GM23248 (cell line): ENCODE measurements at regions not wholly inside any gene's neighbourhood (a gene's known extent, or its start where the extent isn't known, plus 50 kb on each side); places are given as distances from the start of the nearest gene placed in this dataset.

Experiments used
- DNase-seq: peaks from one replicate; pipeline ENCODE4 v3.0.0-alpha.2; 2015
- H2AFZ ChIP-seq: fragments of 200-600 bp; sonication (generic); 2 replicates; pipeline ENCODE4 v1.6.1; 2016; ENCODE audit warnings: antibody characterized with exemption
- H3F3A ChIP-seq: fragments of 200-600 bp; sonication (generic); 2 replicates; pipeline ENCODE4 v1.6.1; 2016; ENCODE audit warnings: mild to moderate bottlenecking, antibody characterized with exemption, mixed run types; ENCODE audit not compliant: insufficient read depth
- H3K27ac ChIP-seq: fragments of 200-600 bp; sonication (generic); 2 replicates; pipeline ENCODE4 v1.5.1; 2016; ENCODE audit warnings: mild to moderate bottlenecking
- H3K27me3 ChIP-seq: fragments of 200-600 bp; sonication (generic); replicated peaks from 2 replicates; pipeline ENCODE4 v1.6.1; 2016; ENCODE audit warnings: mild to moderate bottlenecking; ENCODE audit not compliant: insufficient read depth
- H3K36me3 ChIP-seq: fragments of 200-600 bp; sonication (generic); 2 replicates; pipeline ENCODE4 v1.6.1; 2016; ENCODE audit warnings: low read depth, mild to moderate bottlenecking
- H3K4me1 ChIP-seq: fragments of 200-600 bp; sonication (generic); 2 replicates; pipeline ENCODE4 v1.6.1; 2016; ENCODE audit warnings: mild to moderate bottlenecking; ENCODE audit not compliant: insufficient read depth
- H3K4me2 ChIP-seq: fragments of 200-600 bp; sonication (generic); one replicate; pipeline ENCODE4 v1.6.1; 2016; ENCODE audit warnings: mild to moderate bottlenecking; ENCODE audit not compliant: unreplicated experiment
- H3K4me3 ChIP-seq: fragments of 200-600 bp; sonication (generic); 2 replicates; pipeline ENCODE4 v1.5.1; 2016; ENCODE audit warnings: mild to moderate bottlenecking
- H3K79me2 ChIP-seq: fragments of 200-600 bp; sonication (generic); 2 replicates; pipeline ENCODE4 v1.6.1; 2016; ENCODE audit warnings: mild to moderate bottlenecking; ENCODE audit not compliant: insufficient read depth
- H3K9ac ChIP-seq: fragments of 200-600 bp; sonication (generic); 2 replicates; pipeline ENCODE4 v1.6.1; 2016; ENCODE audit warnings: mild to moderate bottlenecking
- H3K9me2 ChIP-seq: fragments of 200-600 bp; sonication (generic); 2 replicates; pipeline ENCODE4 v1.6.1; 2016; ENCODE audit warnings: mixed run types, mild to moderate bottlenecking, moderate library complexity; ENCODE audit not compliant: insufficient read depth
- H3K9me3 ChIP-seq: fragments of 200-600 bp; sonication (generic); one replicate; pipeline ENCODE4 v1.6.1; 2017; ENCODE audit warnings: low read depth
- H4K20me1 ChIP-seq: fragments of 200-600 bp; sonication (generic); 2 replicates; pipeline ENCODE4 v1.6.0; 2016; ENCODE audit not compliant: insufficient read depth
- EZH2 ChIP-seq: fragments of 200-600 bp; sonication (generic); IDR thresholded peaks from 2 replicates; pipeline ENCODE4 v1.6.1; 2018; ENCODE audit warnings: antibody characterized with exemption, mild to moderate bottlenecking; ENCODE audit not compliant: insufficient read depth, poor library complexity, severe bottlenecking
- EZH2phosphoT487 ChIP-seq: fragments of 200-600 bp; sonication (generic); IDR thresholded peaks from 2 replicates; pipeline ENCODE4 v1.6.1; 2018; ENCODE audit warnings: antibody characterized with exemption, moderate library complexity, mild to moderate bottlenecking, low read depth; ENCODE audit not compliant: insufficient read depth
- WGBS, 2 experiments: methylation state at CpG; one replicate each; pipeline ENCODE4 v1.1.6; 2015 to 2017; ENCODE audit warnings: low lambda C conversion rate in 2 of 2, low coverage in 1 of 2; ENCODE audit errors: missing lambda C conversion rate in 2 of 2; 5-methylcytosine and 5-hydroxymethylcytosine counted together
- in situ Hi-C: fragments of 300-500 bp; cut with MboI; formaldehyde crosslinking; loops from 2 replicates; pipeline ENCODE4 v1.15.0; 2020

DNA sequence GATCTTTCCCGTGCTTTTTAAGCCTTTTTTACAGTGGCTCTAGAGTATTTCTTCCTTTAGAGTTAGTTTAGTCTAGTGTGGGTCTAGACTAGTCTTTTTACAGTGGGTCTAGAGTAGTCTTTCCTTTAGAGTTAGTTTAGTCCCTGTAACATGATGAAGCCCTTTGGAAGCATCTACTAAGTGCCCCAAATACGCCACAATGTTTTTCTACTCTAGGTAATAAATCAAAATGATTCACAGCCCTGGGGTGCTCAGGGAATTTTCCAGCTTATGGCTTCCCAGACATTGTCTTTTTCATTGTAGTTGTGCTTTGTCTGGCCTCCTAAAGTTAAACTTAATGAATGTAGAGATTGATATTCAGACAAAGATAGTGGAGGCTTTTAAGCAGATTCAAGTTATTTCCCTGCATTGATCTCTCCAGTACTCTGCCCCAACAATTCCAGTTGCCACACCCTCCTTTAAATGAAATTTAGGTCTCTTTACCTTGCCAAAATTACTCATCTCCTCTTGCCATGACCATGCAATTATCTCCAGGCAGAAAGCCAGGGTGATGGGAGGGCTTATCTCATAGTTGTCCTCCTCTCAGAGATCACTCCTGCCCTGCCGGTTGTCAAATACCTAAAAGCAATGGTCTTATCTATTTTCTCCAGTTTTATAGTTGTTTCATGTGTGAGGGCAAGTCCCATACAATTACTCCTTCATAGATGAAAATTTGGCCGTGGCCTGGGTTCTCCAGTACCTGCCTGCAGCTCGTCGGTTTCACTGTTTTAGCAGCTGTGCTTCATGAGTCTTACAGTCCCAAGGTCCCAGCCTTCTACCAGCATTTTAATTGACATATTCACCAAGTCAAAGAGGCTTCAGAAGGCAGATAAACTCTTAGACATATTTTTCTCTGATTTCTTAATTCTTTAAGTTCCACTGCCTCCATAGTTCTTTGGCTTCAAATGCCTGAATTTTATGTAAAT, 794.0 kb upstream of the COX7C start:
- in situ Hi-C loops, result no loop called here
- DNase-seq, result no peak
- WGBS, 2 experiments, result 6 to 16% methylated on average over 6 of the region's 6 CpGs
- Histone ChIP-seq H4K20me1 (no peaks in the 10 kb centered on the region), H3K4me3 (no peak overlapping the region), H3K36me3 (no peaks in the 10 kb centered on the region), H3K4me2 (no peak overlapping the region), H3K79me2 (no peaks in the 10 kb centered on the region), H3K27ac (no peak overlapping the region), H3K9ac (no peak overlapping the region), H2AFZ (no peak overlapping the region), H3K9me2 (no peaks in the 10 kb centered on the region), H3F3A (no peaks in the 10 kb centered on the region), H3K27me3 (no peaks in the 10 kb centered on the region), H3K4me1 (no peaks in the 10 kb centered on the region), H3K9me3 (no peaks in the 10 kb centered on the region)
- TF ChIP-seq EZH2 (no peak), EZH2phosphoT487 (no peak)

DNA sequence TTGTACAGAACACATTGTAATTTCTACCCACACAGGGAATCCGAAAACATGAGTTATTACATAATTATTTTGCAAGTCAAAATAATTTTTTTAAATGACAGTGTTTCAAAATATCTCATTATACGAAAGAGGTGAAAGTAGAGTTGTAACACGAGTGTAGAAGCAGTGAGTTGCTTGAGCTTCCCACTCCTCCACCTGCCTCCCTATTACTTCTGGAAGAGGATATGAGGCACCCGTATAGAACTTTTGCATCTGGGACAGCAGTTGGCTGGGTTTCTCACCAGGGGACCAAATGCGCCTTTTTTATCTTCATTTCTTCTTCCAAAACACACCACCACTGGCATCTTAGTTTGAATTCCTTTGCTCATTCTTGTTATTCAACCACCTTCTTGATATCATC, 779.0 kb upstream of the COX7C start:
- 21 to 24% methylated on average over 5 of the region's 5 CpGs for WGBS, 2 experiments
- no peaks in the 10 kb centered on the region for H4K20me1 ChIP-seq
- no peaks in the 10 kb centered on the region for H3K79me2 ChIP-seq
- H3K4me3 ChIP-seq, result no peak overlapping the region
- no peak for DNase-seq
- no peaks in the 10 kb centered on the region for H3K27me3 ChIP-seq
- H3K4me2 ChIP-seq, result no peak overlapping the region
- TF ChIP-seq EZH2phosphoT487 (no peak), EZH2 (no peak)
- no peak overlapping the region for H3K9ac ChIP-seq
- in situ Hi-C loops, result no loop called here
- no peak overlapping the region for H3K27ac ChIP-seq
- H3F3A ChIP-seq, result no peaks in the 10 kb centered on the region
- H3K4me1 ChIP-seq, result no peaks in the 10 kb centered on the region
- H3K9me2 ChIP-seq, result no peaks in the 10 kb centered on the region
- H3K36me3 ChIP-seq, result no peaks in the 10 kb centered on the region
- no peaks in the 10 kb centered on the region for H3K9me3 ChIP-seq
- no peak overlapping the region for H2AFZ ChIP-seq

DNA sequence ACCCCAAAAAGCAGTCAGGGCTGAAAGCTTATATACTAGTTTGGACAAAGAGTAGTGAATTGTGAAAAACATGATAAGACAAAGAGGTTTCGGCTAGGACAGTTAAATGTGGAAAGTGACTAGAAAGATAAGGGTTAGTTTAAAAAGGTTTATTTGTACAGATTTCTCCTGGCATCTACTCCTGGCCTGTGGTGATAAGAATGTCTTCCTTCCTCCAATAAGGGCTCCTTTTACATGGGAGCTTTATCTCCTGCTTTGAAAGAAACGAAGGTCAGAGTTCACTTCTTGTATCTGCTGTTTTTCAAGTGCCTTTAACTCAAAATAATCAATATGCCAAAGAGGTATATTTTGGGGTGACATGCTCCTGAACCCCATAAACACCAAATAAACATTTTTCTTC, 776.1 kb upstream of the COX7C start:
- Histone ChIP-seq H3K4me1 (no peaks in the 10 kb centered on the region), H3K36me3 (no peaks in the 10 kb centered on the region), H3K4me3 (no peak overlapping the region), H2AFZ (no peak overlapping the region), H4K20me1 (no peaks in the 10 kb centered on the region), H3F3A (no peaks in the 10 kb centered on the region), H3K79me2 (no peaks in the 10 kb centered on the region), H3K9ac (no peak overlapping the region), H3K9me3 (no peaks in the 10 kb centered on the region), H3K9me2 (no peaks in the 10 kb centered on the region), H3K27me3 (no peaks in the 10 kb centered on the region), H3K27ac (no peak overlapping the region), H3K4me2 (no peak overlapping the region)
- no peak for TF ChIP-seq EZH2phosphoT487
- no peak for TF ChIP-seq EZH2
- DNase-seq, result no peak
- 19 to 33% methylated on average over 2 of the region's 2 CpGs for WGBS, 2 experiments
- in situ Hi-C loops, result no loop called here

DNA sequence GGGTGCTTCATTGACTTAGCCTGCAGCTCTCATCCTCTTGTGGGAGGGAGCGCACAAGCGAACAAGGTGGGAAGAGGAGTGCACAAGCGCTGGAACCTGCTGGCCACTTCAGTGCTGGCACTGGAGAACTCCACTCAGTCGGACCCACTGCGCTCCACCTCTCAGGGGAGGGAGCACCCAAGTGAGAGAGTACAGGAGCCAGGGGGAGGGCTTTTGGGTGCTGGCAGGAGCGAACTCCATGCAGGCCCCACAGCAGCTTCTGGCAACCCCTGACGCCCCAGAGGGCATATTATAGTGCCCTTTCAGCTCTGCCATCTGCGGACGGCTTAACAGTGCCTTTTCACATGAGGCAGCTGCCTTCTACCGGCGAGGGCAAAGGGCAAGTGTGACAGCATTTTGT, 774.2 kb upstream of the COX7C start:
- no peaks in the 10 kb centered on the region for H3K27me3 ChIP-seq
- no peaks in the 10 kb centered on the region for H4K20me1 ChIP-seq
- DNase-seq, result no peak
- in situ Hi-C loops, result no loop called here
- no peaks in the 10 kb centered on the region for H3K79me2 ChIP-seq
- H3F3A ChIP-seq, result no peaks in the 10 kb centered on the region
- no peaks in the 10 kb centered on the region for H3K4me1 ChIP-seq
- no peak overlapping the region for H3K4me2 ChIP-seq
- no peak overlapping the region for H2AFZ ChIP-seq
- no peak overlapping the region for H3K4me3 ChIP-seq
- no peak overlapping the region for H3K9ac ChIP-seq
- H3K36me3 ChIP-seq, result no peaks in the 10 kb centered on the region
- 42 to 43% methylated on average over 11 of the region's 11 CpGs for WGBS, 2 experiments
- no peak overlapping the region for H3K27ac ChIP-seq
- no peaks in the 10 kb centered on the region for H3K9me3 ChIP-seq
- no peak for TF ChIP-seq EZH2
- no peak for TF ChIP-seq EZH2phosphoT487
- H3K9me2 ChIP-seq, result no peaks in the 10 kb centered on the region
